ENCODE measurements at regions not wholly inside any gene's neighbourhood (a gene's known extent, or its start where the extent isn't known, plus 50 kb on each side); places are given as distances from the start of the nearest gene placed in this dataset.

DNA sequence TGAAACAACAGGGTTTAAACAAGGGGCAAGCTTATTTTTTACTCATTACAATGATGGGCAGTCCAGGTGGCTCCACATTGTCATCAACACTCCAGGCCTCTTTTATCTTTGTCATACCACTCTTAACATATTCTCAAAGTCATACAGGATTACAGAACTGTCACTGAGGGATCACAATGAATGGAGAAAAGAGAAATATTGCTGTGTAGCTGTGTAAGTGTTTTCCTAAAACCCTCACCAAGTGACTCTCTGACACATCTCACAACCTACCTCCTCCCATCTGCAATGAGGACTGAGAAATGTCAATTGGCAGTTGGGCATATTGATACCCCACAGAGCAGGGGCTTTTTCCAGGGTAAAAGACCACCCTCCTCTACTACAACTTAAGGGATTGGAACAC lies 562.1 kb downstream of the TBC1D4 start:
- DNase-seq (ENCODE audit: low spot score) (no peak), ATAC-seq (no peak)
- H4K20me1 ChIP-seq (replicated peaks; ENCODE audit: insufficient read depth) = no peaks in the 10 kb centered on the region
- no peak overlapping the region for H3K4me2 ChIP-seq
- Mint-ChIP-seq H3K27ac (no peak overlapping the region), H3K4me3 (no peak overlapping the region), H3K9me3 (peaks cover 24% of the 10 kb centered on the region), H3K4me1 (peaks cover 2% of the 10 kb centered on the region; the same call in 2 of the 3 replicates), H3K36me3 (ENCODE audit: low read depth) (peaks cover 7% of the 10 kb centered on the region; the same call in 2 of the 3 replicates), H3K27me3 (ENCODE audit: insufficient read depth, low read depth, poor library complexity) (peaks cover 2% of the 10 kb centered on the region)
- no peak overlapping the region for H3K27ac ChIP-seq (ENCODE audit: low read depth)
- H3K9me2 ChIP-seq (ENCODE audit: insufficient read depth) = no peaks in the 10 kb centered on the region
- H3K36me3 ChIP-seq (ENCODE audit: insufficient read depth) = no peaks in the 10 kb centered on the region
- H2AFZ ChIP-seq = no peak overlapping the region; the same call in 1 of the 2 replicates
- no peak overlapping the region for H3K4me3 ChIP-seq
- TF ChIP-seq STAT1 (IDR thresholded peaks at IDR 0.05; ENCODE audit: unreplicated experiment) = no peak
- TF ChIP-seq CREB1 (CRISPR knock-in tag; IDR thresholded peaks at IDR 0.05; ENCODE audit: low read depth) = no peak
- TF ChIP-seq ZNF331 (CRISPR knock-in tag; IDR thresholded peaks at IDR 0.05; ENCODE audit: low read depth) = no peak
- TF ChIP-seq ZNF114 (CRISPR knock-in tag; IDR thresholded peaks at IDR 0.05) = no peak
- TF ChIP-seq, protein P1, sequence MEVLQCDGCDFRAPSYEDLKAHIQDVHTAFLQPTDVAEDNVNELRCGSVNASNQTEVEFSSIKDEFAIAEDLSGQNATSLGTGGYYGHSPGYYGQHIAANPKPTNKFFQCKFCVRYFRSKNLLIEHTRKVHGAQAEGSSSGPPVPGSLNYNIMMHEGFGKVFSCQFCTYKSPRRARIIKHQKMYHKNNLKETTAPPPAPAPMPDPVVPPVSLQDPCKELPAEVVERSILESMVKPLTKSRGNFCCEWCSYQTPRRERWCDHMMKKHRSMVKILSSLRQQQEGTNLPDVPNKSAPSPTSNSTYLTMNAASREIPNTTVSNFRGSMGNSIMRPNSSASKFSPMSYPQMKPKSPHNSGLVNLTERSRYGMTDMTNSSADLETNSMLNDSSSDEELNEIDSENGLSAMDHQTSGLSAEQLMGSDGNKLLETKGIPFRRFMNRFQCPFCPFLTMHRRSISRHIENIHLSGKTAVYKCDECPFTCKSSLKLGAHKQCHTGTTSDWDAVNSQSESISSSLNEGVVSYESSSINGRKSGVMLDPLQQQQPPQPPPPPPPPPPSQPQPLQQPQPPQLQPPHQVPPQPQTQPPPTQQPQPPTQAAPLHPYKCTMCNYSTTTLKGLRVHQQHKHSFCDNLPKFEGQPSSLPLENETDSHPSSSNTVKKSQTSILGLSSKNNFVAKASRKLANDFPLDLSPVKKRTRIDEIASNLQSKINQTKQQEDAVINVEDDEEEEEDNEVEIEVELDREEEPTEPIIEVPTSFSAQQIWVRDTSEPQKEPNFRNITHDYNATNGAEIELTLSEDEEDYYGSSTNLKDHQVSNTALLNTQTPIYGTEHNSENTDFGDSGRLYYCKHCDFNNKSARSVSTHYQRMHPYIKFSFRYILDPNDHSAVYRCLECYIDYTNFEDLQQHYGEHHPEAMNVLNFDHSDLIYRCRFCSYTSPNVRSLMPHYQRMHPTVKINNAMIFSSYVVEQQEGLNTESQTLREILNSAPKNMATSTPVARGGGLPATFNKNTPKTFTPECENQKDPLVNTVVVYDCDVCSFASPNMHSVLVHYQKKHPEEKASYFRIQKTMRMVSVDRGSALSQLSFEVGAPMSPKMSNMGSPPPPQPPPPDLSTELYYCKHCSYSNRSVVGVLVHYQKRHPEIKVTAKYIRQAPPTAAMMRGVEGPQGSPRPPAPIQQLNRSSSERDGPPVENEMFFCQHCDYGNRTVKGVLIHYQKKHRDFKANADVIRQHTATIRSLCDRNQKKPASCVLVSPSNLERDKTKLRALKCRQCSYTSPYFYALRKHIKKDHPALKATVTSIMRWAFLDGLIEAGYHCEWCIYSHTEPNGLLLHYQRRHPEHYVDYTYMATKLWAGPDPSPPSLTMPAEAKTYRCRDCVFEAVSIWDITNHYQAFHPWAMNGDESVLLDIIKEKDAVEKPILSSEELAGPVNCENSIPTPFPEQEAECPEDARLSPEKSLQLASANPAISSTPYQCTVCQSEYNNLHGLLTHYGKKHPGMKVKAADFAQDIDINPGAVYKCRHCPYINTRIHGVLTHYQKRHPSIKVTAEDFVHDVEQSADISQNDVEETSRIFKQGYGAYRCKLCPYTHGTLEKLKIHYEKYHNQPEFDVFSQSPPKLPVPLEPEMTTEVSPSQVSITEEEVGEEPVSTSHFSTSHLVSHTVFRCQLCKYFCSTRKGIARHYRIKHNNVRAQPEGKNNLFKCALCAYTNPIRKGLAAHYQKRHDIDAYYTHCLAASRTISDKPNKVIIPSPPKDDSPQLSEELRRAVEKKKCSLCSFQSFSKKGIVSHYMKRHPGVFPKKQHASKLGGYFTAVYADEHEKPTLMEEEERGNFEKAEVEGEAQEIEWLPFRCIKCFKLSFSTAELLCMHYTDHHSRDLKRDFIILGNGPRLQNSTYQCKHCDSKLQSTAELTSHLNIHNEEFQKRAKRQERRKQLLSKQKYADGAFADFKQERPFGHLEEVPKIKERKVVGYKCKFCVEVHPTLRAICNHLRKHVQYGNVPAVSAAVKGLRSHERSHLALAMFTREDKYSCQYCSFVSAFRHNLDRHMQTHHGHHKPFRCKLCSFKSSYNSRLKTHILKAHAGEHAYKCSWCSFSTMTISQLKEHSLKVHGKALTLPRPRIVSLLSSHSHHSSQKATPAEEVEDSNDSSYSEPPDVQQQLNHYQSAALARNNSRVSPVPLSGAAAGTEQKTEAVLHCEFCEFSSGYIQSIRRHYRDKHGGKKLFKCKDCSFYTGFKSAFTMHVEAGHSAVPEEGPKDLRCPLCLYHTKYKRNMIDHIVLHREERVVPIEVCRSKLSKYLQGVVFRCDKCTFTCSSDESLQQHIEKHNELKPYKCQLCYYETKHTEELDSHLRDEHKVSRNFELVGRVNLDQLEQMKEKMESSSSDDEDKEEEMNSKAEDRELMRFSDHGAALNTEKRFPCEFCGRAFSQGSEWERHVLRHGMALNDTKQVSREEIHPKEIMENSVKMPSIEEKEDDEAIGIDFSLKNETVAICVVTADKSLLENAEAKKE (CRISPR knock-in tag; IDR thresholded peaks at IDR 0.05) = no peak
- TF ChIP-seq ETS1 (IDR thresholded peaks at IDR 0.05) = no peak
- no peak for TF ChIP-seq EZH2 (IDR thresholded peaks at IDR 0.05; ENCODE audit: low read depth, unreplicated experiment)
- TF ChIP-seq, protein P2, sequence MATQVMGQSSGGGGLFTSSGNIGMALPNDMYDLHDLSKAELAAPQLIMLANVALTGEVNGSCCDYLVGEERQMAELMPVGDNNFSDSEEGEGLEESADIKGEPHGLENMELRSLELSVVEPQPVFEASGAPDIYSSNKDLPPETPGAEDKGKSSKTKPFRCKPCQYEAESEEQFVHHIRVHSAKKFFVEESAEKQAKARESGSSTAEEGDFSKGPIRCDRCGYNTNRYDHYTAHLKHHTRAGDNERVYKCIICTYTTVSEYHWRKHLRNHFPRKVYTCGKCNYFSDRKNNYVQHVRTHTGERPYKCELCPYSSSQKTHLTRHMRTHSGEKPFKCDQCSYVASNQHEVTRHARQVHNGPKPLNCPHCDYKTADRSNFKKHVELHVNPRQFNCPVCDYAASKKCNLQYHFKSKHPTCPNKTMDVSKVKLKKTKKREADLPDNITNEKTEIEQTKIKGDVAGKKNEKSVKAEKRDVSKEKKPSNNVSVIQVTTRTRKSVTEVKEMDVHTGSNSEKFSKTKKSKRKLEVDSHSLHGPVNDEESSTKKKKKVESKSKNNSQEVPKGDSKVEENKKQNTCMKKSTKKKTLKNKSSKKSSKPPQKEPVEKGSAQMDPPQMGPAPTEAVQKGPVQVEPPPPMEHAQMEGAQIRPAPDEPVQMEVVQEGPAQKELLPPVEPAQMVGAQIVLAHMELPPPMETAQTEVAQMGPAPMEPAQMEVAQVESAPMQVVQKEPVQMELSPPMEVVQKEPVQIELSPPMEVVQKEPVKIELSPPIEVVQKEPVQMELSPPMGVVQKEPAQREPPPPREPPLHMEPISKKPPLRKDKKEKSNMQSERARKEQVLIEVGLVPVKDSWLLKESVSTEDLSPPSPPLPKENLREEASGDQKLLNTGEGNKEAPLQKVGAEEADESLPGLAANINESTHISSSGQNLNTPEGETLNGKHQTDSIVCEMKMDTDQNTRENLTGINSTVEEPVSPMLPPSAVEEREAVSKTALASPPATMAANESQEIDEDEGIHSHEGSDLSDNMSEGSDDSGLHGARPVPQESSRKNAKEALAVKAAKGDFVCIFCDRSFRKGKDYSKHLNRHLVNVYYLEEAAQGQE (IDR thresholded peaks at IDR 0.05; ENCODE audit: unreplicated experiment) = no peak
- TF ChIP-seq NANOG (IDR thresholded peaks at IDR 0.05; ENCODE audit: borderline replicate concordance) = no peak
- no peak for TF ChIP-seq POLR2AphosphoS5 (IDR thresholded peaks at IDR 0.05; ENCODE audit: low read depth)
- no peak for TF ChIP-seq CTCF (conservative IDR thresholded peaks at IDR 0.05; ENCODE audit: low read depth in 2 of 2)
- no peak for TF ChIP-seq JUNB (IDR thresholded peaks at IDR 0.05; ENCODE audit: unreplicated experiment)
- H3K79me2 ChIP-seq (replicated peaks; ENCODE audit: insufficient read depth) = no peaks in the 10 kb centered on the region
- H3K4me1 ChIP-seq (ENCODE audit: insufficient read depth) = no peaks in the 10 kb centered on the region
- H3F3A ChIP-seq (replicated peaks; ENCODE audit: low read depth) = no peaks in the 10 kb centered on the region
- H3K27me3 ChIP-seq (ENCODE audit: insufficient read depth) = no peaks in the 10 kb centered on the region
